Colonic mucosa (tissue), 4 donors: ENCODE measurements at regions not wholly inside any gene's neighbourhood (a gene's known extent, or its start where the extent isn't known, plus 50 kb on each side); places are given as distances from the start of the nearest gene placed in this dataset.

Source experiments
- DNase-seq: peaks from one replicate; pipeline ENCODE4 v3.0.0-alpha.2; 2020
- H3K27ac ChIP-seq: fragments of 200-600 bp; one replicate; pipeline ENCODE4 v1.8.0; 2021
- H3K27me3 ChIP-seq: fragments of 200-600 bp; one replicate; pipeline ENCODE4 v1.8.0; 2021
- H3K36me3 ChIP-seq: fragments of 200-600 bp; one replicate; pipeline ENCODE4 v1.8.0; 2021
- H3K4me1 ChIP-seq: fragments of 200-600 bp; one replicate; pipeline ENCODE4 v1.8.0; 2021; ENCODE audit warnings: mild to moderate bottlenecking
- H3K4me3 ChIP-seq: fragments of 200-600 bp; one replicate; pipeline ENCODE4 v1.8.0; 2021
- H3K9ac ChIP-seq, 2 donors: one replicate each; pipeline ENCODE4 v1.7.0; 2013; ENCODE audit warnings: control low read depth in 2 of 2, low read depth in 2 of 2, low read length in 2 of 2
- H3K9me3 ChIP-seq: fragments of 200-600 bp; one replicate; pipeline ENCODE4 v1.8.0; 2021
- intact Hi-C: fragments of 100-400 bp; cut with DNase I; formaldehyde crosslinking; loops from one replicate; pipeline ENCODE4 v1.14.1; 2022
- TF ChIP-seq, protein P1 (sequence below): fragments of 200-600 bp; IDR thresholded peaks from one replicate; pipeline ENCODE4 v1.8.0; 2022; ENCODE audit warnings: antibody characterized with exemption, mild to moderate bottlenecking
- donor health status: healthy.
- donor health status: DM: no; HTN: no; CAD: no.
- donor health status: DM: no; HTN: no; CAD: no.

- DNase-seq = no peak
- H3K9ac ChIP-seq = no peak overlapping the region
- intact Hi-C loops = no loop called here
These were observed 410.1 kb upstream of the IRX1 start for GRCh38 chr5:3185488-3185887.

GRCh38 chr5:3182133-3182876 is 413.3 kb upstream of the IRX1 start:
- no peaks in the 10 kb centered on the region for H3K27me3 ChIP-seq
- H3K27ac ChIP-seq = no peak overlapping the region
- no peaks in the 10 kb centered on the region for H3K36me3 ChIP-seq
- TF ChIP-seq, protein P1, sequence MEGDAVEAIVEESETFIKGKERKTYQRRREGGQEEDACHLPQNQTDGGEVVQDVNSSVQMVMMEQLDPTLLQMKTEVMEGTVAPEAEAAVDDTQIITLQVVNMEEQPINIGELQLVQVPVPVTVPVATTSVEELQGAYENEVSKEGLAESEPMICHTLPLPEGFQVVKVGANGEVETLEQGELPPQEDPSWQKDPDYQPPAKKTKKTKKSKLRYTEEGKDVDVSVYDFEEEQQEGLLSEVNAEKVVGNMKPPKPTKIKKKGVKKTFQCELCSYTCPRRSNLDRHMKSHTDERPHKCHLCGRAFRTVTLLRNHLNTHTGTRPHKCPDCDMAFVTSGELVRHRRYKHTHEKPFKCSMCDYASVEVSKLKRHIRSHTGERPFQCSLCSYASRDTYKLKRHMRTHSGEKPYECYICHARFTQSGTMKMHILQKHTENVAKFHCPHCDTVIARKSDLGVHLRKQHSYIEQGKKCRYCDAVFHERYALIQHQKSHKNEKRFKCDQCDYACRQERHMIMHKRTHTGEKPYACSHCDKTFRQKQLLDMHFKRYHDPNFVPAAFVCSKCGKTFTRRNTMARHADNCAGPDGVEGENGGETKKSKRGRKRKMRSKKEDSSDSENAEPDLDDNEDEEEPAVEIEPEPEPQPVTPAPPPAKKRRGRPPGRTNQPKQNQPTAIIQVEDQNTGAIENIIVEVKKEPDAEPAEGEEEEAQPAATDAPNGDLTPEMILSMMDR = no peak
- H3K9me3 ChIP-seq = no peaks in the 10 kb centered on the region
- no peak for DNase-seq
- no peak overlapping the region for H3K4me3 ChIP-seq
- intact Hi-C loops = no loop called here
- H3K4me1 ChIP-seq = no peaks in the 10 kb centered on the region
- H3K9ac ChIP-seq = no peak overlapping the region

More at GRCh38 chr5:3185488-3185887, 410.1 kb upstream of the IRX1 start:
- H3K9me3 ChIP-seq = no peaks in the 10 kb centered on the region
- H3K4me3 ChIP-seq = no peak overlapping the region
- H3K4me1 ChIP-seq = no peaks in the 10 kb centered on the region
- no peaks in the 10 kb centered on the region for H3K27me3 ChIP-seq
- TF ChIP-seq, protein P1 = no peak
- H3K27ac ChIP-seq = no peak overlapping the region
- H3K36me3 ChIP-seq = no peaks in the 10 kb centered on the region

DNA sequence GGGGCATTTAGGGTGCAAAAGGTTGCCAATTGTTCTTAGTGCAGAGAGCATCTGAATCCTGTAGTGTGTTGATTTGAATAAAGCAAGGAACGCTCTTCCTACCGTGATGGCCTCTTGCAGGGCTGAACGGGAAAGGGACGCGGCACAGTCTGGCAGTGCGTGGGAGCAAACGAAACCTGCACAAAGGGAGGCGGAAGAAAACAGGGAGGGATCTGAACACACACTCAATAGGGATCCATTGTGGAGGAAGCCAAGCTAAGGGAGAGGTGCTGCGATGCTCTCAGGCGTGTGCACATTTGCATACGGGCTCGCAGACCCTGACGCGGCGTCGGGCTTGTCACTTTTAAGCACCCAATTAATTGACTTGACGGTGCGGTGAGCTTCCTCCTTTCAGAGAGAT is 414.0 kb upstream of the IRX1 start:
- Histone ChIP-seq H3K9me3 (no peaks in the 10 kb centered on the region), H3K27me3 (no peaks in the 10 kb centered on the region), H3K36me3 (no peaks in the 10 kb centered on the region), H3K4me3 (no peak overlapping the region), H3K9ac (no peak overlapping the region), H3K27ac (no peak overlapping the region), H3K4me1 (no peaks in the 10 kb centered on the region)
- intact Hi-C loops = no loop called here
- TF ChIP-seq, protein P1 = no peak
- DNase-seq = no peak

GRCh38 chr5:3180636-3181035 is 415.0 kb upstream of the IRX1 start:
- Histone ChIP-seq H3K27ac (no peak overlapping the region), H3K4me3 (no peak overlapping the region), H3K36me3 (no peaks in the 10 kb centered on the region), H3K9me3 (no peaks in the 10 kb centered on the region), H3K27me3 (no peaks in the 10 kb centered on the region), H3K9ac (no peak overlapping the region), H3K4me1 (no peaks in the 10 kb centered on the region)
- intact Hi-C loops = no loop called here
- DNase-seq = no peak
- TF ChIP-seq, protein P1 = no peak

DNA sequence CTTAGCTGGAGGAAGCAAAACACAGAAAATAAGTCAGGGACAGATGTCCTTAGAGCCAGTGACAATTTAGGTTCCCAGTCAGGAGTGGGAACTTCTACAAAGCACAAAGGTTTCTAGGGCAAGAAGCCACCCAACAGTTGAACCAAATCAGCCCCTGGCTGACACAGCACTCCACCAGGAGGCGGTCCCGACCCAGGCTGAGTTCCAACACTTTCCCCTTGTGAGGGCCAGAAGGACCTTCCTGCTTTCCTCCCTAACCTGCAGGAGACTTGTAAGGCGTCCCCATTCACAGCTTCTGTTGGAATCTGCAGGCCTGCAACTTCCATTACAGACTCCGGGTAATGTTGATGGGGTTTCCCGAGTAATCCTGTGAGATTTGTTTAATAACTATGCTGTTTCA is 416.4 kb upstream of the IRX1 start:
- TF ChIP-seq, protein P1 = no peak
- no peak overlapping the region for H3K4me3 ChIP-seq
- no peak overlapping the region for H3K27ac ChIP-seq
- no peak overlapping the region for H3K9ac ChIP-seq
- no peaks in the 10 kb centered on the region for H3K36me3 ChIP-seq
- intact Hi-C loops = no loop called here
- no peaks in the 10 kb centered on the region for H3K27me3 ChIP-seq
- H3K9me3 ChIP-seq = no peaks in the 10 kb centered on the region
- H3K4me1 ChIP-seq = no peaks in the 10 kb centered on the region
- DNase-seq = no peak
